OCI-LY1 (cell line): ENCODE measurements at regions not wholly inside any gene's neighbourhood (a gene's known extent, or its start where the extent isn't known, plus 50 kb on each side); places are given as distances from the start of the nearest gene placed in this dataset.

ENCODE experiments used
- H2AFZ ChIP-seq: fragments of 200-600 bp; sonication (generic), shearing (Covaris generic); 2 replicates; pipeline ENCODE4 v1.6.0; 2014; ENCODE audit warnings: antibody characterized with exemption, mild to moderate bottlenecking, low read length
- H3F3A ChIP-seq: fragments of 200-600 bp; sonication (generic), shearing (Covaris generic); 2 replicates; pipeline ENCODE4 v1.6.0; 2014; ENCODE audit warnings: mild to moderate bottlenecking, antibody characterized with exemption, low read length, moderate library complexity; ENCODE audit not compliant: insufficient read depth
- H3K27ac ChIP-seq: fragments of 200-600 bp; sonication (generic); 2 replicates; pipeline ENCODE4 v1.5.1; 2014; ENCODE audit warnings: low read length, mixed run types, mild to moderate bottlenecking, low read depth; ENCODE audit not compliant: poor library complexity, severe bottlenecking
- H3K27me3 ChIP-seq: fragments of 200-600 bp; sonication (generic); 2 replicates; pipeline ENCODE4 v1.6.0; 2014; ENCODE audit warnings: antibody characterized with exemption, mild to moderate bottlenecking, low read length, moderate library complexity; ENCODE audit not compliant: insufficient read depth
- H3K36me3 ChIP-seq: fragments of 200-600 bp; sonication (generic); 2 replicates; pipeline ENCODE4 v1.6.1; 2014; ENCODE audit warnings: mild to moderate bottlenecking, antibody characterized with exemption, low read length, moderate library complexity, mixed read lengths; ENCODE audit not compliant: insufficient read depth
- H3K4me1 ChIP-seq: fragments of 200-600 bp; sonication (generic); 2 replicates; pipeline ENCODE4 v1.5.1; 2014; ENCODE audit warnings: mild to moderate bottlenecking, low read length, moderate library complexity; ENCODE audit not compliant: insufficient read depth, severe bottlenecking
- H3K4me2 ChIP-seq: fragments of 200-600 bp; sonication (generic), shearing (Covaris generic); 2 replicates; pipeline ENCODE4 v1.6.1; 2014; ENCODE audit warnings: low read length
- H3K4me3 ChIP-seq: fragments of 200-600 bp; sonication (generic); 2 replicates; pipeline ENCODE4 v1.5.1; 2014; ENCODE audit warnings: low read length, low read depth, mild to moderate bottlenecking, mixed read lengths; ENCODE audit not compliant: poor library complexity, severe bottlenecking
- H3K79me2 ChIP-seq: fragments of 200-600 bp; shearing (Covaris generic); 2 replicates; pipeline ENCODE4 v1.6.1; 2016; ENCODE audit warnings: mixed run types, low read length, mixed read lengths; ENCODE audit not compliant: insufficient read depth
- H3K9ac ChIP-seq: fragments of 200-600 bp; sonication (generic), shearing (Covaris generic); 2 replicates; pipeline ENCODE4 v1.6.1; 2014; ENCODE audit warnings: mild to moderate bottlenecking, low read length, mixed read lengths
- H3K9me2 ChIP-seq: fragments of 200-600 bp; sonication (generic), shearing (Covaris generic); 2 replicates; pipeline ENCODE4 v1.6.1; 2014; ENCODE audit warnings: low read depth, mild to moderate bottlenecking, low read length, mixed read lengths
- H3K9me3 ChIP-seq: fragments of 200-600 bp; shearing (Covaris generic); 2 replicates; pipeline ENCODE4 v1.6.1; 2014; ENCODE audit warnings: low read length, mixed read lengths
- H4K20me1 ChIP-seq: fragments of 200-600 bp; sonication (generic), shearing (Covaris generic); 2 replicates; pipeline ENCODE4 v1.6.0; 2016; ENCODE audit warnings: mild to moderate bottlenecking, low read length; ENCODE audit not compliant: insufficient read depth
- CTCF ChIP-seq: fragments of 200-600 bp; sonication (generic), shearing (Covaris generic); IDR thresholded peaks from 2 replicates; pipeline ENCODE4 v1.5.1; 2017; ENCODE audit warnings: mild to moderate bottlenecking, antibody characterized with exemption, low read length, moderate library complexity, mixed read lengths
- EZH2 ChIP-seq: fragments of 200-600 bp; sonication (generic), shearing (Covaris generic); IDR thresholded peaks from 2 replicates; pipeline ENCODE4 v1.8.0; 2017; ENCODE audit warnings: borderline replicate concordance, mixed run types, mild to moderate bottlenecking, antibody characterized with exemption, low read length, moderate library complexity, mixed read lengths

GRCh38 chr2:128642316-128642715 is 323.6 kb upstream of the HS6ST1 start:
- H4K20me1 ChIP-seq = no peaks in the 10 kb centered on the region
- no peaks in the 10 kb centered on the region for H3K79me2 ChIP-seq
- no peak overlapping the region for H3K9ac ChIP-seq
- H3K4me2 ChIP-seq = no peak overlapping the region
- TF ChIP-seq CTCF (no peak), EZH2 (no peak)
- no peaks in the 10 kb centered on the region for H3K9me3 ChIP-seq
- no peaks in the 10 kb centered on the region for H3K36me3 ChIP-seq
- no peaks in the 10 kb centered on the region for H3K9me2 ChIP-seq
- no peak overlapping the region for H2AFZ ChIP-seq
- H3K27me3 ChIP-seq = 0 out of 2 replicates have a peak, but pooled peaks cover 3% of the 10 kb centered on the region
- no peaks in the 10 kb centered on the region for H3F3A ChIP-seq
- H3K4me3 ChIP-seq = no peak overlapping the region
- no peaks in the 10 kb centered on the region for H3K4me1 ChIP-seq
- H3K27ac ChIP-seq = no peak overlapping the region

GRCh38 chr2:128642821-128643220 is 324.2 kb upstream of the HS6ST1 start:
- Histone ChIP-seq H3K9ac (no peak overlapping the region), H3K4me1 (no peaks in the 10 kb centered on the region), H3K36me3 (no peaks in the 10 kb centered on the region), H3F3A (no peaks in the 10 kb centered on the region), H3K9me2 (no peaks in the 10 kb centered on the region), H3K4me2 (no peak overlapping the region), H4K20me1 (no peaks in the 10 kb centered on the region), H3K4me3 (no peak overlapping the region), H3K79me2 (no peaks in the 10 kb centered on the region), H3K9me3 (no peaks in the 10 kb centered on the region), H3K27me3 (no peaks in the 10 kb centered on the region), H2AFZ (no peak overlapping the region), H3K27ac (no peak overlapping the region)
- TF ChIP-seq EZH2 (no peak), CTCF (no peak)

GRCh38 chr2:128643221-128644065 is 324.8 kb upstream of the HS6ST1 start:
- no peaks in the 10 kb centered on the region for H3F3A ChIP-seq
- no peak overlapping the region for H2AFZ ChIP-seq
- H3K4me3 ChIP-seq = no peak overlapping the region
- H4K20me1 ChIP-seq = no peaks in the 10 kb centered on the region
- H3K4me1 ChIP-seq = no peaks in the 10 kb centered on the region
- no peaks in the 10 kb centered on the region for H3K27me3 ChIP-seq
- no peak overlapping the region for H3K9ac ChIP-seq
- H3K27ac ChIP-seq = no peak overlapping the region
- no peaks in the 10 kb centered on the region for H3K79me2 ChIP-seq
- H3K4me2 ChIP-seq = no peak overlapping the region
- H3K9me2 ChIP-seq = no peaks in the 10 kb centered on the region
- TF ChIP-seq CTCF = no peak
- no peak for TF ChIP-seq EZH2
- no peaks in the 10 kb centered on the region for H3K9me3 ChIP-seq
- H3K36me3 ChIP-seq = no peaks in the 10 kb centered on the region
